RCC 7860 (cell line): ENCODE measurements at regions not wholly inside any gene's neighbourhood (a gene's known extent, or its start where the extent isn't known, plus 50 kb on each side); places are given as distances from the start of the nearest gene placed in this dataset.

Experiments
- DNase-seq: peaks from one replicate; pipeline ENCODE4 v3.0.0-alpha.2; 2015; ENCODE audit warnings: low spot score
- FAIRE-seq: peaks from 2 replicates; lab custom pipeline; 2012; peaks lifted over from hg19 to GRCh38; lab: Jason Lieb, UNC

DNA sequence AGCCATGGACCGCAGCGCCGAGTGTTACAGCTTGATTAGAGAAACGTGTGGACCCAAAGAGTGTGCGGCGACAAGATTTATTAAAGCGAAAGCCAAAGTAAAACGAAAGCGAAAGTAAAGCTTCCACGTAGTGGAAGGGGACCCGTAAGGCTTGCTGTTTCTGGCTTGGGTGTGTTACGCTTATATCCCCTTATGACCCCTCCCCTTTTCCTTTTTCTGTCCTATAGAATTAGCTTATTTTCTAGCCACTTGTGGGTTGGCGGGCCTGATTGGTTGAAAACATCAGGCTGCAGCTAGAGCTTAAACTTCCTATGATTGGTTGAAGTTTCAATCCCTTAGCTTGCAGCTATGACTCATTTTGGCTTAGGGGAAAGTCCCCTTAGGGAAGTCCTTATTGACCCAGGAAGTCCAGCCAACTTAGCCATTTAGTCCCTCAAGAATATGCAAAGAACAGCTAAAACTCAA, 969.7 kb downstream of the DCDC2C start:
- FAIRE-seq (no peak), DNase-seq (peak; percentile 7)

DNA sequence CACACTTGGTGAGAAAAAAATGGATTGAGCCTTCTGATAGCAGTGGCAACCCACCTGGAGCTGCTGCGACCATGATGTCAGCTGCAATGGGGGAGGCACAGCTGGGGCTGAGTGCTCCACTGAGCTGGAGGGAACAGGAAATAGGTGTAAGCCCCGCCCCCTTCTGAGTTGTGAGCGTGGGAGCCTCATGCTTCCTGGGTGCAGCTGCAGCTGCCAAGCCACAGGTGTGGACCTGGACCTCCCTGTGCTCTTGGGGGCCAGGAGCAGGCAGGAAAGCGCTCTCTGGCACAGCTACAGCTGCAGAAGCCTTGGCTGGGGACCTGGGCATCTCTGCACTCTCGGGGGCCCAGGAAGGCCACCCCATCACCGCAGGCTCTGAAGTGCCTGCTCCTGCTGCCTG, 970.6 kb downstream of the DCDC2C start:
- no peak for FAIRE-seq
- no peak for DNase-seq

DNA sequence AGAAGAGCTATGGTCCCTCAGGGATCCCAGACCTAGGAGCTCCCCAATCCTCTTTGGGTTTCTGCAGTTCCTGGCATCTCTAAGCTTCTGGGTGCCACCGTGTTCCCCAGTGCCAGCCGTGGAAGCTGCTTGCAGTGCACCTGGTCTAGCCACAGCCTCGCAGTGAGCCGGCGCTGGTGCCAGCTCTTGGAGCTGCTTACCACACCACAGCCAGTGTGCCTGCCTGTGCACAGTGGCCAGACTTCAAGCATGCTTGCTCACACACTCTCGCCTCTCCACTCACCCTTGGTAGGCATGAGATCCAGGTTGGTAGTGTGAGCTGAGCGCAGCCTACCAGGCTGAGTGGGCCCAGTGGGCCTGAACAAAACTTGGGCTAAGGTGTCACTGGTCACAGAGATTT, 971.9 kb downstream of the DCDC2C start:
- no peak for DNase-seq
- FAIRE-seq, result no peak

DNA sequence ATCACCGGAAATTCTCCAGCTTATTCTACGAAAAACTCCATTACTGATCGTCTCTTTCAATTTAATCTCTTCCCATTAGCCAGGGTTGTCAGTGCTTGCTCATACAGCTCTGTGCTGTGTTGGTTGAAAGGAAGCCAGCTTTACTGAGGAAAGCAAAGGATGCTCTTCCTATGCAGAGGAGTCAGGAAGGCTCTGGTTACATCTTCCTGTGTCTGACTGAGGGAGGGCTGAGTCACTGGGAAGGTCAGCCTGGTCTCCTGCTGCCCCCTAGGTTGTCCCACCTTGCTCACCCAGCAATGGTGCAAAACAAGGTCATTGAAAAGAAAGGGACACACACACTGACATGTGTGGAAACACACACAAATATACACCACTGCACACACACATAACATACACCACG, 975.6 kb downstream of the DCDC2C start:
- FAIRE-seq, result no peak
- no peak for DNase-seq

DNA sequence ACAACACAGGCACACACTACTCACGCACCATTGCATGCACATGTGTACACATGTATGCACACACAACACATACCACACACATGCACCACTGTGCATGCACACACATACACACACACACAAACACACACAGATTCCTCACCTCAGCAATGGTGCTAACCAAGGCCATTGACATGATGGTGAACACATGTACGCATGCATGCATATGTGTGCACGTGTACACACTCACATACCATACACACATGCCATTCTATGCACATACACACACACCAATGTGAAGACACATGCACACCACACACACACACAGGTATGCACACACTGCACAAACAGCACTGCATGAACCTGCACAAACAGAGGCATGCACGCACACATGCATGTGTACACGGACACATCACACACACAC, 976.0 kb downstream of the DCDC2C start:
- FAIRE-seq (no peak), DNase-seq (no peak)

DNA sequence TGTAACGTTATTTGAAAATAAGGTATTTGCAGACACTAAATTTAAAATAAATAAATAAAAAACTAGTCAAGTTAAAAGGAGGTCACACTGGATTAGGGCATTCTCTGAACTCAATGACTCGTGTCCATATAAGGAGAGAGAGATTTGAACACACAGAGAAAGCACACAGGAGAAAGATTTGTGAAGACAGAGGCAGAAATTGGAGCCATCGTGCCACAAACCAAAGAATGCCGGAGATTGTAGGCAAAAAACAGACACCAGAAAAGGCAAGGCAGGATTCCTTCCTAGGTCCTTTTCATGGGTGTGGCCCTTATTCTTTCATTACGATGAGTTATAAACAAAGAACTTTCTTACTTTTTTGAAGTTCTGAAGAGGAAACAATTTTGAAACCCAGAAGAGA, 981.5 kb downstream of the DCDC2C start:
- no peak for DNase-seq
- no peak for FAIRE-seq

DNA sequence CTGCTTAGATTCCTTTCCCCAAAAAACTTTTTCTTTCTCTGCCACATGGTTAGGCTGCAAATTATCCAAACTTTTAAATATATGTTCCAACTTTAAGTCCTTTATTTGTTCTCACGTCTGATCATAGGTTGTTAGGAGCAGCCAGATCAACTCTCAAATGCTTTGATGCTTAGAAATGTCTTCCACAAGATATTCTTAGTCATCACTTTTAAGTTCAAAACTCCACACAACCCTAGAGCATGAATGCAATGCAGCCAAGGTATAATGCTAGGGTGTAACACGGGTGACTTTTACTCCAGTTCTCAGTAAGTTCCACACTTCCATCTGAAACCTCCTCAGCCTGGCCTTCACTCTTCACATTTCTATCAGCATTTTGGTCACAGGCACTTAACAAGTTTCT, 987.5 kb downstream of the DCDC2C start:
- DNase-seq (no peak), FAIRE-seq (no peak)

DNA sequence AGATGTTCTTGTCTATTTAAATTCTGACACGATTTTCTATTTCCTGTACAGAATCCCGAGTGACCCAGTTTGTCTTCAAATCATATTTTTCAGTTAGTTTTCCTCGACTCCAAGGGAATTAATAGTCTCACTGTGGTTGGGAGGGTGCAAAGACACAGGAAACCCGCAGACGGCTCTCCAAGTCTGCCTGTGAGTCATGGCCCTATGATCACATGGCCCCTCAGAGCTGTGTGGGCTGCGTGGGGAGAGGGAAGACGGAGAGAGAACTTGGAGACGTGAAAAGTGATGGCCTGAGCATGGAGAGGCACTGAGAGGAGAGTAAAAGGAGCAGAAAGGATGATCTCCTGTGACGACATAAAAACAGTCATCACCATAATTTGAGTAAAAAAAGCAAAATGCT, 989.9 kb downstream of the DCDC2C start:
- DNase-seq, result no peak
- FAIRE-seq, result no peak

DNA sequence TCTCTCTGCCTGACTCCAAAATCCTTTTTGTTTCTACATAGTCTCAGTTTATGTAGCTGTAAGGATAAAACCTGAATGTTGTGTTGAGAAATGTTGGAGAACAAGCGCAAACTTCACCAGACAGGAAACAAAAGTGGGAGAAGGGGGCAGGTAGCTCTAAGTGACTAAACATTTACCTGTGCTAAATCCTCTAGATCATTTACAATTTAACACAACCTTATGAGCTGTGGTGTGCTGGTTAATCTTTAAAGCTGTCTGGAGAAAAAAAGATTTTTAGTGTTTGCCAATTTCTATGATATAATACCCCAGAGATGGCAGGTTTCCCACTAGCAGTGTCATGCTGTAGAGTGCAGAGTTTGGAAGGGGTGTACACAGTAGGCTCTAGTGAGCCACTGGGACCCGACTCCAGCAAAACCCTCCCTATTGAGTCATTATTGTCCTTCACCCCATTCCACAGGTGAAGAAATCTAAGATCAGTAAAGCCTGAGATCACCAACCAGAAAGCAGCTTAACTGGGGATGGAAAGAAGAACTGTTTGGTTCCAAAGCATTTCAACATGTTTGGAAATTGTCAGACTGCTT, 992.0 kb downstream of the DCDC2C start:
- no peak for FAIRE-seq
- no peak for DNase-seq

DNA sequence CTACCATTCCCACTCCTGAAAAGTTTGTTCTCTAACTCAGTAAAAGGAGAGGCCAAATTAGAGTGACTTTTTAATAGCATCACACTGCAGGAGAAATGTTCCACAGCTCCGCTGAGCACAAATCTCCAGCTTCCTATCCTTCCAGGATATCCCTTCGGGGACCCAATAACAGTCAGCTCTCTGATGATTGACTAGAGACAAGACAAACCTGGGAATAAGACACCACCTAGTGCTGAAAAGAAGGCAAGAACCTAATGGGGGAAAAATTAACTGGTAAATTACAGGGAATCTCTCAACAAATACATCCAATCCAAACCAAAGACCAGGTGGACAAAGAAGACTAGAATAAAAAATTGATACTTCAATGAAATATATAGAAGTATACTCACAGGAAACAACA, 977.1 kb upstream of the SOX11 start:
- FAIRE-seq (no peak), DNase-seq (no peak)

DNA sequence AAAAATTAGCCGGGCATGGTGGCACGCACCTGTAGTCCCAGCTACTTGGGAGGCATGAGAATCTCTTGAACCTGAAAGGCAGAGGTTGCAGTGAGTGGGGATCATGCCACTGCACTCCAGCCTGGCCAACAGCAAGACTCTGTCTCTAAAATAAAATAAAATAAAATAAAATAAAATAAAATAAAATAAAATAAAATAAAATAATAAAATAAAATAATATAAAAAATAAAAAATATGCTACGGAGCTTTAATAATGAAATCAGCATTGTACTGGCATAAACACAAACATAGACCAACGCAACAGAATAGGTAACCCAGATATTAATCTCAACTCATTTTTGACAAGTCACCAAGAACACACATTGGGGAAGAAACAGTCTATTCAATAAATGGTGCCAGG, 973.4 kb upstream of the SOX11 start:
- FAIRE-seq, result no peak

DNA sequence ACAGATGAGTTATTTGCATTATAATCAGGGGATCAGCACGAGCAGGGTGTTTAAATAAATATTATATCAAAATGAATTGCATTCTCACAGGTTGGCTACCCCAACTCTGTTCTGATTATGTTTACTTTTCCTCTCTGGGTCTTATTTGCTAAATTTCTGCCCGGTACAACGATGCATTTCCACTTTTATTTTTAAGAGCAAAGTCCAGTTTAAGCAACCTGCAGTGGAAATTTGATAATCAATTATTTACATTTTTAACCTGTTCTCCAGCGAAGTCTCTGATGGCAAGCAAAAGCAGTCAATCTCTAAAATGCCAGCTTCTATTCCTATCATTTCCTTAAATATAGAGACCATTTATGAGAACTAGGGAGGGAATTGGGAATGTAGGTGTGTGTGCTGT, 966.6 kb upstream of the SOX11 start:
- DNase-seq, result no peak
- FAIRE-seq, result no peak

More for the DNA sequence above, 973.4 kb upstream of the SOX11 start:
- no peak for DNase-seq

DNA sequence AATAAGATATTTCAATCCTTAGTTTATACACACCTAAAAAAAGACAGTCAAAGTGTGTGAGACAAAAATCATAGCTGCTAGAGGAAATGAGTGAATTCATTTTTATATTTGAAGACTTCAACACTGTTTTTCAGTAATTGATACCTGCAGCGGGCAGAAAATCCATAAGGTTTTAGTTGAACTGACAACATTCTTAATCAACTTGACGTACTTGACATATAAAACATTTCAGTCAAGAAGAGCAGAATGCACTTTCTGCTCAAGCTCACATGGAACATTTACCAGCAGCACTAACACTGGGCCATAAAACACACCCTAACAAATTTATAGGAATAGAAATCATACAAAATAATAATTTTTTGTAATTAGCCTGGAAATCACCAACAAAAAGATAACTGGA, 959.6 kb upstream of the SOX11 start:
- no peak for FAIRE-seq

DNA sequence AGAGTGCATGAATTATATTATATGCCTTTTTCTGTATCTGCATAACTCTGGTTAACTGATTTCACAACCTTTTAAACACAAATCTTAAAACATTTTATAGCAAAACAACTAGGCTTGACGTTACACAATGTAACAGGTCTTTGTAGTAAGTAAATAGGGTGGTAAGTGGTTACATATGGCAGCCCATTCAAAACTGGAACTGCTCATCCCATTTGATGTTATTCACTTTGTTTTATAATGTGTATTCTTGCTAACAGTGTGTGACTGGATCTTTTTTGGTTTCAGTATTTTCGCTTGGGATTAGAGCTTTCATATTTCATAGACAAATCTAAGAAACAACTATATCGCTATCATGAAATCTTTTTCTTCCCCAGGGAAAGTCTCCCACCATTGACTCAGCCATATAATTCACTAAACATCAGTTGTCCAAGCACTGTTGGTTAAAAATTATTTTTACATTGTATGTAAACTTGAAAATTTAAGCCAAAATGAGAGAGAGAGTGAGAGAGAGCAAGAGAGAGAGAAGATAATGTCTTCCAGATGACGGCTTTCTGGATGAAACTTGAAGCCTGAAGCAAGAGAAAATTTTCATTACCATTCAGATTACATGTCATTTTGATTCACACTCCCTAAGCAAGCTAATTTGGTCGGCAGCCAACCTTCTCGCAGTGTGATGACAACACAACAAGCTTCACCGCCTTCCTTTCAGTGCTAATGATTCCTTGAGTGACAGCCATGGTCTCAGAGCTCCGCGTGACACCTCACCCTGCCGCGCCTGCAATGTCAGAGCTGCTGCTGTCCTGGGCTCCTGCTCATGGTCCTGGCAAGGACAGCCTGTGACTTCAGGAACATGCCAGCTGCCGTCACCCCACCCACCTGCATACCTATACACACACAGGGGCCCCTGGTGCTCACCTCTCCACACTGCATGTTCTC, 946.9 kb upstream of the SOX11 start:
- FAIRE-seq, result no peak
- no peak for DNase-seq

More for the DNA sequence above, 959.6 kb upstream of the SOX11 start:
- no peak for DNase-seq

DNA sequence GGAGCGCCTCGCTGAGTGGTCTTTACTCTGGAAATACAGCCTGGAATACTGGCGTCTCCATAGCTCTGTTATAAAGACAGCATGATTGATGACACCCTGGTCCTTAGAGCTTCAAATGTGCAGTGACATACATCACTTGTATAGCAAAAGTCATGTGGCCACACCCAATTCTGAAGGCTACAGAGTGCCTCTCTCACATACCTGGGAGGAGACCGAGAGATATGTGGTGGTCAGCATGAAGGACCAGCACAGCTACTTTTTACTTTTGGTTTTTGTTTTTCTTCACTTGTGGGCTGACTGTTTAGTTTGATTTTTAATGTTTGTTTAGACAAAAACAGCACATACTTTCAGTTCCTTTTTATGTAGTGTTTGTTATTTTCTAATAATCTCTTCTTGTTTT, 938.5 kb upstream of the SOX11 start:
- DNase-seq (no peak), FAIRE-seq (no peak)

DNA sequence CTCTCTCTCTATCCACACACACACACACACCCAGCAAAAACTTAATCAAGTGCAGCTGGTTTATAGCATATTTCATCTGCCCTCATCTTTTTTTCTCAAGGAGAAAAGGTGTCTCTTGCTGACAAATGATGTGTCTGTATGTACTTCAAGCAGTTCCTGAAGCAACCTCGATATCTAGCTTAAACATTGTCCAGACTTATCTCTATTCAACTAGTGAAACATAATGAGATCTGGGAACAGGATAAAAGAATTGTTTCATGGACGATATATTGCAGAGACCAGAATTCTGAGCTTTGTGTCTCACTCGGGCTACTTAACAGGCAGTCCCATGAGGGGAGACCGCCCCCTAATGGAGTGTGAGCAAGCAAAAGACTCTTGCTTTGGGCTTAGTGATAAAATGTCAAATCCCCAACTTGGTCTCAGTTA, 929.2 kb upstream of the SOX11 start:
- no peak for DNase-seq
- FAIRE-seq, result no peak

DNA sequence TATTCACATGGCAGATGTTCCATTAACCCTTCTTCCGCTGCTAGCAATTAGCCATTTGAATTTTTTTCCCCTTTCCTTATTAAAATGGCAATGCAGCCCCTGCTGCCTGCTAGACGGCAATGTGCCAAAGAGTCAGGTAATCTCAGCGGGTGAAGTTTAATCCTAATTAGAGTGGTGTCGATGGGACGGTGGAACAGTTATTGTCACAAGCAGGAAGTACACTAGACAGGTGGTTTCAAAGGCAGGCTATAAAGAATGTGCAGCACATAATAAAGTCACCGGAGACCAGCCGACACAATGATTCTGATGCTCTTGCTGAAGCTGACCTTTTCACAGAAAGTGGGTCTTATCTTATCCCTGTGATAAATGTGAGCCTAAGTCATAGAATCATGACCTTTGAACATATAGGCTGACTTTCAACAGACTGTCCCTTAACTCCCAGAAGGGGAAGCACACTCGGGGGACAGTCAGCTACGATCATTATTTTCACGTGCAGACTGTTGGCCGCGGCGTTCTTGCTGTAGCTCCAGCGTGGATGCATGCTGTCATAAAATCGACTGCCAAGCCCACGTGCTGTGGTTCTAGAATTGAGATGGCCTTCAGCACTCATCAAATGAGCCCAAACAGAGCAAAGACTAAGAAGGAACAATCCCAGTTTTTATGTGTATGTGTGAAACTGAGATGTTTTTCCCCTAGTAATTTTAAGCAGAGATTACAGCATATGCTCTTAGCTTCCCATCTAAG, 926.2 kb upstream of the SOX11 start:
- DNase-seq (no peak), FAIRE-seq (no peak)

DNA sequence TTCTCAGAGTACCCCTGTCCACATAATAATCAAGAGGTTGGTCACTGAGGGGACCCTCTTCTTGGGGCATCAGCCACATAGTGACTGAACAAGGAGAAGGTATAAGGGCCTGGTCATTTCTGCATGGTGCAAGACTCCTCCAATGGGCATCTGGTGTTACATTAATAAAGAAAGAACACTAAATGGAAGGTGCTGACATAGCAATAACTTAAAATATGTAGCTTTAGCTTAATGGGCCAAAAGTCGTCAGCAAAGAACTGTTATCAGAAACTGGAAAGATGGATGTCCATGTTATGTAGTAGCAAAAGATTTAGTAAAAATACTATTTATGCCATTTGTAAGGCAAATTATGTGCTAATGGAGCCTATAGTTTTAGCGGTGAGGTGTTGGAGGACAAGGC, 916.5 kb upstream of the SOX11 start:
- FAIRE-seq, result no peak
- no peak for DNase-seq

DNA sequence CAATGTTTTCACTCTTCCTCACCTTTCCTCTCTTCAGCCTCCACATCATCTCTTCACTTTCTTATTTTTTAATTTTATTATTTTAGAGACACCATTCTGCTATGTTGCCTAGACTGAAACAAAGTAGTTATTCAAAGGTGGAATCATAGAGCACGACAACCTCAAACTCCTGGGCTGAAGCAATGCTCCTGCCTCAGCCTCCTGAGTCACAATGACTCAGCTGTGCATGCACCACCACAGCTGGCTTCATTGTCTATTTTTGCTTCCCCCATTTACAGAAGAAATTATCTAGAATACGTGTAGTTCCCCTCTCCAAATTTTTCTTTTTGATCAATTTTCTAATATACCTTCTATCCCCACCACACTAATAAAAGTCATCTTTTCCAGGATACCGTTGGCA, 911.5 kb upstream of the SOX11 start:
- no peak for FAIRE-seq
- DNase-seq, result no peak

DNA sequence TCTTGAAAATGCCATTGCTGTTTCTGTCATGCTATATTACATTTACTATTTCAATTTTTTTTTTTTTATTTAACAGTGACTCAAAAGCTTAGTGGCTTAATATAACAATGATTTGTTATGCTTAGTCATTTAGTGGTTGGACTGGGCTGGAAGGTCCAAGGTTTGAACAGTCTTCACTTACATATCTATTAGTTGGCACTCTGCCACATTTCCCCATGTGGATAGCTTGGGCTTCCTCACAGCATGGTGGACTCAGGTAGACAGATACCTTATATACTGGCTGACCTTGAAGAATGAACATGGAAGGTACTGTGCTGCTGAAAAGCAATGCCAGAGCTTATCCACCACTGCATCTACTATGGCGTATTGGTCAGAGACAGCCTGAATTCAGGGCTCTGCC, 909.5 kb upstream of the SOX11 start:
- no peak for FAIRE-seq
- no peak for DNase-seq

DNA sequence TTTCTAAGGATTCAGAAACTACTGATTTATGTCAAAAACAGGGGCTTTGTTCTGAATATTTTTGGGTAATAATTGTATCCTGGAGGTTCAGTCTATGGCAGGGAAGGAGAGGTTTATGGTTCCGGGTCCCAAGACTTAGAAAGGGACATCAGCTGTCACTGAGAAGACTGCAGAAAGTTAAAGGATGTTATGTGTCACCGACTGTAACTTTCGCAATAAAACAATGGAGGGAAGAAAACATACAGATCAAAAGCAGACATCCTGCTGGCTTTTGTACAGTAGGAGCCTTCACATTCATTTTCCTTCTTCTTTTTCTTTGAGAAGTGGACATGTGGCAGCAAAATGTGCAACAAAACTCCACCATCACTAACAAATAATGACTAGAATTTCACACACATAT, 900.7 kb upstream of the SOX11 start:
- FAIRE-seq (no peak), DNase-seq (no peak)

DNA sequence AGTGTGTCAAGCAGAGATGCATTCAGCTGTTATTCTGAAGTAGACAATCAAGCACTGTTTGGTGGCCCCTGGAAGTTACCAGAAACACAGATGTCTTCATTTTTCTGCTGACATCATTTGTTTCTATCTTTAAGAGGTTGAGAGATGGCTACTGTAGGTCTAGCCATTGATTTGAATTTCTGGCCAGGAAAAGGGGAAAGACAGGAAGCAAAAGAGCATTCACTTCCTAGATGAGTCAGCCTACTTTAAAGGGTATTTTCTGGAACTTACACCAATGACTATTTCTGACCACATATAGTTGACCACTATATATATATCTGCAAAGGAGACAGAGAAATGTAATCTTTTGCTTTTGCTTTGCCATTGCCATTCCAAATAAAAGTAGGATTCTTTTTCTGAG, 900.1 kb upstream of the SOX11 start:
- FAIRE-seq, result no peak
- DNase-seq, result no peak
